ENCODE measurements at regions not wholly inside any gene's neighbourhood (a gene's known extent, or its start where the extent isn't known, plus 50 kb on each side); places are given as distances from the start of the nearest gene placed in this dataset.
A peak's percentile ranks its signal among the peaks of the same experiment; 100 is the strongest.
"Not testable (repeated sequence)": the region's sequence is repeated elsewhere in the genome, so short reads cannot be mapped to it uniquely, and the experiment has no call there.

DNA sequence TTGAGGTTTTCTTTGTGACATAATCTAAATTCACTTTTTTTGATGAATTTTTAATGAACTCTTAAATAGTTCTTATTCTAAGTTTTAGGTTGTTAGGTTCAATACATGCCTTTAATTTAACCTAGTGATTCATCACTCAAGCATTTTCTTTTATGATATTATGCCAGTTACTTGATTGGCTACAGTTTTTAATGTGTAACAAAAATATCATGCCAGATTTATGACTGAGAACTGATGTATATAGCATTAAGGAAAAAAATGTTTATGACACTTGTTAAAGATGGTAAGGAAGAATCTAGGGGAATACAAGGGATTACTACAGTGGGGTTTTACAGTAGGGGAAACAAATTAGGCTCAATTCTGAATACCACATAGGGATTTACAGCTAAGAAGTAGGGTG lies 103.1 kb downstream of the VGLL3 start:
- DNase-seq (ENCODE audit: low read depth): no peak
- TF ChIP-seq, protein P1, sequence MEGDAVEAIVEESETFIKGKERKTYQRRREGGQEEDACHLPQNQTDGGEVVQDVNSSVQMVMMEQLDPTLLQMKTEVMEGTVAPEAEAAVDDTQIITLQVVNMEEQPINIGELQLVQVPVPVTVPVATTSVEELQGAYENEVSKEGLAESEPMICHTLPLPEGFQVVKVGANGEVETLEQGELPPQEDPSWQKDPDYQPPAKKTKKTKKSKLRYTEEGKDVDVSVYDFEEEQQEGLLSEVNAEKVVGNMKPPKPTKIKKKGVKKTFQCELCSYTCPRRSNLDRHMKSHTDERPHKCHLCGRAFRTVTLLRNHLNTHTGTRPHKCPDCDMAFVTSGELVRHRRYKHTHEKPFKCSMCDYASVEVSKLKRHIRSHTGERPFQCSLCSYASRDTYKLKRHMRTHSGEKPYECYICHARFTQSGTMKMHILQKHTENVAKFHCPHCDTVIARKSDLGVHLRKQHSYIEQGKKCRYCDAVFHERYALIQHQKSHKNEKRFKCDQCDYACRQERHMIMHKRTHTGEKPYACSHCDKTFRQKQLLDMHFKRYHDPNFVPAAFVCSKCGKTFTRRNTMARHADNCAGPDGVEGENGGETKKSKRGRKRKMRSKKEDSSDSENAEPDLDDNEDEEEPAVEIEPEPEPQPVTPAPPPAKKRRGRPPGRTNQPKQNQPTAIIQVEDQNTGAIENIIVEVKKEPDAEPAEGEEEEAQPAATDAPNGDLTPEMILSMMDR (conservative IDR thresholded peaks at IDR 0.05; ENCODE audit: low read depth, low read length): no peak
- no peak overlapping the region for H3K4me3 ChIP-seq (ENCODE audit: low read length)

DNA sequence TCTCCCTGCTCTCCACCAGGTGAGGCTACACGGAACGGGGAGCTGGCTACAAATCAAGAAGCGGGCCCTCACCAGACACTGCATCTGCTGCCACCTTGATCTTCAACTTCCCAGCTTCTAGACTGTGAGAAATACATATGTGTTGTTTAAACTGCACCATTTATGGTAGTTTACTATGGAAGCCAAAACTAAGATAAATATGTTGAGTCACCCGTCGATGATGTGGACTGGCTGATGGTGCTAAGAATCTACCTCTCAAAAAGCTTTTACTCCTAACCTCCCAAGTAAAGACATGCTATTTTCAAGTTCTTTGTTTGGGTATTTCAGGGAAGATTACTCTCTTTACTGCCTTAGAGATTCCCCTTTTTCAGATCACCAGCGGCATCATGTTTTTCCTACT lies 110.9 kb downstream of the VGLL3 start:
- TF ChIP-seq, protein P1 (conservative IDR thresholded peaks at IDR 0.05; ENCODE audit: low read depth, low read length): no peak
- DNase-seq (ENCODE audit: low read depth): no peak

DNA sequence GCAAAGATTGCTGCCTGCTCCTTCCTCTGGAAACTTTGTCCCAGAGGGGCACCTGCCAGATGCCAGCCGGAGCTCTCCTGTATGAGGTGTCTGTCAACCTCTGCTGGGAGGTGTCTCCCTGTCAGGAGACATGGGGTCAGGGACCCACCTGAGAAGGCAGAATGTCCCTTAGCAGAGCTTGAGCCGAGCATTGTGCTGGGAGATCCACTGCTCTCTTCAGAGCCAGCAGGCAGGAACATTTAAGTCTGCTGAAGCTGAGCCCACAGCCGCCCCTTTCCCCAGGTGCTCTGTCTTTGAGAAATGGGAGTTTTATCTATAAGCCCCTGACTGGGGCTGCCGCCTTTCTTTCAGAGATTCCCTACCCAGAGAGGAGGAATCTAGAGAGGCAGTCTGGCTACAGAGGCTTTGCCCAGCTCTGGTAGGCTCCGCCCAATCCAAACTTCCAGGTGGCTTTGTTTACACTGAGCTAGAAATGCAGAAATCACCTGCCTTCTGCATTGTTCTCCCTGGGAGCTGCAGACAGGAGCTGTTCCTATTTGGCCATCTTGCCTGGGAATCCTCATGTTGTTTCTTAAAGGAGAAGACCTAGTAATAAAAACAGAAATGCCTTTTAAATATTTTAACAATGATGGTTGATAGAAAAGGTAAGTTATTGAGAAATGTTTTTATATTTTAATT lies 114.3 kb downstream of the VGLL3 start:
- DNase-seq (ENCODE audit: low read depth); H3K4me3 ChIP-seq (ENCODE audit: low read length): not testable (repeated sequence)

More for the DNA sequence above, 110.9 kb downstream of the VGLL3 start:
- H3K4me3 ChIP-seq (ENCODE audit: low read length): no peak overlapping the region

DNA sequence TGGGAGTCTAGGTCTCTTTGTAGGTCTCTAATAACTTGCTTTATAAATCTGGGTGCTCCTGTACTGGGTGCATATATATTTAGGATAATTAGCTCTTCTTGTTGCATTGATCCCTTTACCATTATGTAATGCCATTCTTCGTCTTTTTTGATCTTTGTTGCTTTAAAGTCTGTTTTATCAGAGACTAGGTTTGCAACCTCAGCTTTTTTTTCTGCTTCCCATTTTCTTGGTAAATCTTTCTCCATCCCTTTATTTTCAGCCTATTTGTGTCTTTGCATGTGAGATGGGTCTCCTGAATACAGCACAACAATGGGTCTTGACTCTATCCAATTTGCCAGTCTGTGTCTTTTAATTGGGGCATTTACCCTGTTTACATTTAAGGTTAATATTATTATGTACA lies 116.2 kb downstream of the VGLL3 start:
- not testable (repeated sequence) for H3K4me3 ChIP-seq (ENCODE audit: low read length); DNase-seq (ENCODE audit: low read depth)

DNA sequence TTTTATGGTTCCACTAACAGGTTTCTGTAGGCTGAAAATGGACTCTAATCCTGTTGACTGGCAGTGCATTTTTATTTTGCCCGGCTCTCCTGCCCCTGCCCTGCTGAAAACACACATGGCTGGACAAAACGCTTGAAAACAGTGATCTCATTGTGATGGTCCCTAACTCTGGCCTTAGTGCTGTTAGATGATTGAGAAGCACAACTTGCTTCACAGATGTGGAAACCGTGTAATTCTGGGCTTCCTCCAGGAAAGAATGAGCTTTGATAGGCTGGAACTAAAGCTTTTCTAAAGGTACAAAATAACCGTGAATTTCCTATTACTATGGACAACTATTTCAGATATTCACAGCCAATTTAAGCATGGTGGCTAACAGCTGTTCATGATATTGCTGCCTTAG lies 121.4 kb downstream of the VGLL3 start:
- H3K4me3 ChIP-seq (ENCODE audit: low read length): no peak overlapping the region
- no peak for DNase-seq (ENCODE audit: low read depth)
- TF ChIP-seq, protein P1 (conservative IDR thresholded peaks at IDR 0.05; ENCODE audit: low read depth, low read length): no peak

DNA sequence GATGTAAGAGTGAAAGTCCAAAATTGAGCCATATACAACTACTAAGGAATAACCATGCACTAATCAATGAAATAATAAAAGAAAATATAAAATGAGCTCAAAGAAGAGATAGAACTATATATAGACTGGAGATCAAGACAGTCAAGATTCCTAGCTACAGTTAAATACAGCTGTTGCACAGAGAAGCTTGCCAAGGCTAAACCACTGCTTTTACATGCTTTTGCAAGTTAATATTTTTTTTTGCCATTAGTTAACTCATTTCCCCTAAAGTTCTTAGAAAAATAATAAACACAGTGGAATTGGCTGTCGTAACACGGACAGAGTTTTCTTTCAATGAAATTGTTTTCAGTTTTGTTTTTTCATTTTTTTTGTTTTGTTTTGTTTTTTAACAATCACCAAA lies 123.0 kb downstream of the VGLL3 start:
- no peak for DNase-seq (ENCODE audit: low read depth)
- TF ChIP-seq, protein P1 (conservative IDR thresholded peaks at IDR 0.05; ENCODE audit: low read depth, low read length): no peak
- H3K4me3 ChIP-seq (ENCODE audit: low read length): no peak overlapping the region

DNA sequence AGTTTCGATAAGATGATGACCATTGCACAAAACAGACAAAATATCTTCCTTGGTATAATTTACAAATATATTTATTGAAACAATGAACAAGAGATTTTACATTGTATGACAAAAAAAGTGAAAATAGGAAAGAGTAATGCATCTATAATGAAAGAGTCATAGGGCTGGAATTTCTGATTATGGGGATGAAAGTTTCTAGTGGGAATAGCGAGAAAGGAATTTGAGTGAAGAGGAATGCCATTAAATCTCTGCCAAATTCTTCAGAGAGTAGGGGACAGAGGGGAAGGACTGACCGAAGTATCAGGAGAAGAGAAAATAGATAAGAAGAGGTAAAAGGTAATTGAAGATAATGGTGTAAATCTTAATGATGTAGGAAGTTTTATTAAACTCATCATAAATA lies 125.4 kb downstream of the VGLL3 start:
- peak; percentile 12 for DNase-seq (ENCODE audit: low read depth)
- TF ChIP-seq, protein P1 (conservative IDR thresholded peaks at IDR 0.05; ENCODE audit: low read depth, low read length): no peak
- no peak overlapping the region for H3K4me3 ChIP-seq (ENCODE audit: low read length)

DNA sequence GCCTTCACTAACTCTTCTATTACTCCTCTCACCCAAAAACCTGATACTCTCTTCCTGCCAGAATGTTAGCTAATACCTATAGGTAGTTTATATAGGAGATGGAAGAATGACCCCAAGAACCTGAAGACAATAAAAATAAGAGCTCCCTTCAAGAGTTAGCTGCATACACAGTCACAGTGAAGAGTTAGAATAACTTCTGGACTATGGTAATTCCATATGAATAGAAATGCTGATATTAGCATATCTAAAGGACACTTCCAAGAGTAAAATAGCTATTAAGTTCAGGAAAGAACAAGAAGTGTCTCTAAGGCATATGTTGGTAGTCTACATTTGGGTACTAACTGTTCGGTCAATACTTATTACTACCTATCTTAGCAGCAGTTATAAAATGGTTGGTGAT lies 134.2 kb downstream of the VGLL3 start:
- no peak for DNase-seq (ENCODE audit: low read depth)
- H3K4me3 ChIP-seq (ENCODE audit: low read length): no peak overlapping the region
- TF ChIP-seq, protein P1 (conservative IDR thresholded peaks at IDR 0.05; ENCODE audit: low read depth, low read length): no peak

Measured in retinal pigment epithelial cell (primary cell).